Endodermal cell (in vitro differentiated cells): ENCODE measurements at regions not wholly inside any gene's neighbourhood (a gene's known extent, or its start where the extent isn't known, plus 50 kb on each side); places are given as distances from the start of the nearest gene placed in this dataset.

Experiments used
- DNase-seq: peaks from one replicate; pipeline ENCODE4 v3.0.0-alpha.2; 2017
- H3K27ac ChIP-seq: 2 replicates; pipeline ENCODE4 v1.5.1; 2013; ENCODE audit warnings: mild to moderate bottlenecking, low read depth, low read length, moderate library complexity
- H3K27me3 ChIP-seq: 2 replicates; pipeline ENCODE4 v1.6.1; 2013; ENCODE audit warnings: mild to moderate bottlenecking, low read length, moderate library complexity; ENCODE audit not compliant: insufficient read depth, control insufficient read depth, poor library complexity, severe bottlenecking
- H3K36me3 ChIP-seq: 2 replicates; pipeline ENCODE4 v1.7.0; 2013; ENCODE audit warnings: mild to moderate bottlenecking, low read length, moderate library complexity; ENCODE audit not compliant: control insufficient read depth, insufficient read depth
- H3K4me1 ChIP-seq: one replicate; pipeline ENCODE4 v1.7.0; 2013; ENCODE audit warnings: low read length; ENCODE audit not compliant: control insufficient read depth, insufficient read depth
- H3K4me3 ChIP-seq: 2 replicates; pipeline ENCODE4 v1.5.1; 2013; ENCODE audit warnings: mild to moderate bottlenecking, low read length, moderate library complexity
- H3K9ac ChIP-seq: 2 replicates; pipeline ENCODE4 v1.6.1; 2013; ENCODE audit warnings: mild to moderate bottlenecking, low read length, moderate library complexity; ENCODE audit not compliant: poor library complexity, severe bottlenecking; ENCODE audit errors: extremely low read depth
- H3K9me3 ChIP-seq: 2 replicates; pipeline ENCODE4 v1.6.1; 2013; ENCODE audit warnings: mild to moderate bottlenecking, low read length, moderate library complexity; ENCODE audit not compliant: control insufficient read depth
- H3K27ac Mint-ChIP-seq: 2 replicates; pipeline ENCODE4 v1.8.0; 2020; ENCODE audit warnings: mixed read lengths
- H3K27me3 Mint-ChIP-seq: 2 replicates; pipeline ENCODE4 v1.8.0; 2021; ENCODE audit warnings: mild to moderate bottlenecking, mixed read lengths; ENCODE audit not compliant: insufficient read depth
- H3K36me3 Mint-ChIP-seq: 2 replicates; pipeline ENCODE4 v1.8.0; 2020; ENCODE audit warnings: low read depth, mixed read lengths
- H3K4me1 Mint-ChIP-seq: 2 replicates; pipeline ENCODE4 v1.8.0; 2020; ENCODE audit warnings: mixed read lengths
- H3K4me3 Mint-ChIP-seq: 2 replicates; pipeline ENCODE4 v1.8.0; 2020; ENCODE audit warnings: mild to moderate bottlenecking, moderate library complexity, mixed read lengths
- H3K9me3 Mint-ChIP-seq: 2 replicates; pipeline ENCODE4 v1.8.0; 2020; ENCODE audit warnings: mild to moderate bottlenecking, mixed read lengths
- WGBS, 2 experiments: methylation state at CpG; one replicate each; pipeline versions ENCODE4 v1.1.5 to v1.1.7; 2013; ENCODE audit warnings: missing lambda C conversion rate in 2 of 2, mixed read lengths in 1 of 2; ENCODE audit not compliant: insufficient coverage in 1 of 2, insufficient read length in 1 of 2; 5-methylcytosine and 5-hydroxymethylcytosine counted together
- TF ChIP-seq, protein P1 (sequence below): fragments of 200-600 bp; sonication (generic); conservative IDR thresholded peaks from 2 replicates; pipeline ENCODE4 v1.5.0; 2021; ENCODE audit warnings: antibody characterized with exemption, mild to moderate bottlenecking

DNA sequence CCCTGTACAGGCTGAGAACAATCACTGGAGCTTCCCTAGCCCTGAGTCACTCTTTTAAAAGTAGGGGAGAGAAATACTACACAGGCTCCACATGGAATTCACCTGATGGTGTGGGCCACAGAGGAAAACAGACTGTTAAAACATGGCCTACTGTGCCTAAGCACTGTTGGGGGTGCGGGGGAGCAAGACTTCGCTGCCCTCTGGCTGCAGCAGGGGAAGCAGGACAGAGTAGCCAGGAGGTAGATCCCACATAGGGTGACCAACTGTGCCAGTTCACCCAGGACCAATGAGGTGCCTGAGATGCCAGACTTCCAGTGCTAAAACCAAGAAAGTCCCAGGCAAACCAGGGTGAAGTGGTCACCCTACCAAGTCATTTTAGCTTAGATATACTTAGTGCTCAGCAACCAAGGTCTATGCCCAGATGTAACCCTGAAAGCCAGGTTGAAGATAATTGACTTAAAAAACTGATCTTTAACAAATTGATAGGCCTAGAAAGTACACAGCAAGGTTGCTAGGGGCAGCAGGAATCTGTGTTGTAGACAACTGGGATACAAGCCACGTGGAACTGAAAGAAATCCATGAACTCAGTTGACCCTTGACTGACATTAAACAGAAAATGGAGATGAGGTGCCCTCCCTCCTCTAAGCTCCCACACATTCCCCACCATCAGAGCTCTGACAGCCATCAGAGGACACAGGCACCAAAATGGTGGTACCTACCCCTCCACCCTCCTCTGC lies 344.2 kb upstream of the PPP2R3A start:
- H3K27ac Mint-ChIP-seq, result no peak overlapping the region
- Histone ChIP-seq H3K27me3 (no peaks in the 10 kb centered on the region), H3K9me3 (no peaks in the 10 kb centered on the region), H3K4me1 (peaks cover 7% of the 10 kb centered on the region), H3K9ac (no peak overlapping the region), H3K36me3 (no peaks in the 10 kb centered on the region), H3K27ac (no peak overlapping the region), H3K4me3 (no peak overlapping the region)
- TF ChIP-seq, protein P1, sequence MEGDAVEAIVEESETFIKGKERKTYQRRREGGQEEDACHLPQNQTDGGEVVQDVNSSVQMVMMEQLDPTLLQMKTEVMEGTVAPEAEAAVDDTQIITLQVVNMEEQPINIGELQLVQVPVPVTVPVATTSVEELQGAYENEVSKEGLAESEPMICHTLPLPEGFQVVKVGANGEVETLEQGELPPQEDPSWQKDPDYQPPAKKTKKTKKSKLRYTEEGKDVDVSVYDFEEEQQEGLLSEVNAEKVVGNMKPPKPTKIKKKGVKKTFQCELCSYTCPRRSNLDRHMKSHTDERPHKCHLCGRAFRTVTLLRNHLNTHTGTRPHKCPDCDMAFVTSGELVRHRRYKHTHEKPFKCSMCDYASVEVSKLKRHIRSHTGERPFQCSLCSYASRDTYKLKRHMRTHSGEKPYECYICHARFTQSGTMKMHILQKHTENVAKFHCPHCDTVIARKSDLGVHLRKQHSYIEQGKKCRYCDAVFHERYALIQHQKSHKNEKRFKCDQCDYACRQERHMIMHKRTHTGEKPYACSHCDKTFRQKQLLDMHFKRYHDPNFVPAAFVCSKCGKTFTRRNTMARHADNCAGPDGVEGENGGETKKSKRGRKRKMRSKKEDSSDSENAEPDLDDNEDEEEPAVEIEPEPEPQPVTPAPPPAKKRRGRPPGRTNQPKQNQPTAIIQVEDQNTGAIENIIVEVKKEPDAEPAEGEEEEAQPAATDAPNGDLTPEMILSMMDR, result peak; percentile 59
- no peaks in the 10 kb centered on the region for H3K9me3 Mint-ChIP-seq
- H3K36me3 Mint-ChIP-seq, result no peaks in the 10 kb centered on the region
- no peak overlapping the region for H3K4me3 Mint-ChIP-seq
- H3K27me3 Mint-ChIP-seq, result no peaks in the 10 kb centered on the region
- 38 to 95% methylated on average over 1 to 3 of the region's 3 CpGs for WGBS, 2 experiments
- peak; percentile 49 for DNase-seq
- H3K4me1 Mint-ChIP-seq, result peaks cover 10% of the 10 kb centered on the region

DNA sequence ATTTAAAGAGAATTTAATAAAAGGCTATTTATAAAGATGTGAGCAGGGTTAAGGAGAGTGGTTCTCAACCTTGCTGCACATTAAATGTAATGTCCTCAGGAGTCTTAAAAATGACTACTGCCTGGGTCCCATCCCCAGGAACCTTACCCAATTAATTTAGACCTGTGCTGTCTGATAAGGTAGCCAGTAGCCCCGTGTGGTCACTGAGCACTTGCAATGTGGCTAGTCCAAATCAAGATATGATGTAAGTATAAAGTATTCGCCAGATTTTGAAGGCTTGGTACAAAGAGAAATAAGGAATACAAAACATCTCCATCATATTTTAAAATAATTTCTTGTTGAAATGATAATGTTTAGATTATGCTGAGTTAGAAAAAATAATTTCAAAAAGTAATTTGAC lies 343.3 kb upstream of the PPP2R3A start:
- Mint-ChIP-seq H3K4me1 (peaks cover 10% of the 10 kb centered on the region), H3K36me3 (no peaks in the 10 kb centered on the region), H3K27me3 (no peaks in the 10 kb centered on the region), H3K4me3 (no peak overlapping the region), H3K9me3 (no peaks in the 10 kb centered on the region), H3K27ac (no peak overlapping the region)
- no peaks in the 10 kb centered on the region for H3K36me3 ChIP-seq
- no peak for DNase-seq
- peaks cover 7% of the 10 kb centered on the region for H3K4me1 ChIP-seq
- H3K9me3 ChIP-seq, result no peaks in the 10 kb centered on the region
- no peaks in the 10 kb centered on the region for H3K27me3 ChIP-seq
- TF ChIP-seq, protein P1, result no peak
- no peak overlapping the region for H3K27ac ChIP-seq
- no peak overlapping the region for H3K9ac ChIP-seq
- no peak overlapping the region for H3K4me3 ChIP-seq
- 92% methylated on average over 2 of the region's 2 CpGs; no CpG with 5 or more reads in 1 of the 2 experiments for WGBS, 2 experiments

DNA sequence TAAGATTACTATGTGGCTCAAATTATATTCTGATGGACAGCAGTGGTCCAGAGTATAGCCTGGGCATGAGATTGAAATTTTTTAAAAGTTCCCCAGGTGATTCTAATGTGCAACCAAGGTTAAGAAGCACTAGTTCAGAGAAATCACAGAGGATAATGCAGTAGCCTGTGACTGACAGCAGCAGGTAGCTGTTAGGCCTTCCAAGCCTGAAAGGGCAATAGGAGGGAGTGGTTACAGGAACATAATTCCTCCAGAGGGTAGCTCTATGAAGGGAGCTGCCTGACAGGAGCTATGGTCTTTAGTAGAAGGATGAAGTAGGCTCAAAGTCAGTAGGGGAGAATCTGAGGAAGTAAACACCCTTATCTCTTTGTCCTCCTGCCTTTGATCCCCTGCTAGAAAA lies 342.9 kb upstream of the PPP2R3A start:
- Histone ChIP-seq H3K4me1 (peaks cover 7% of the 10 kb centered on the region), H3K36me3 (no peaks in the 10 kb centered on the region), H3K9me3 (no peaks in the 10 kb centered on the region), H3K9ac (no peak overlapping the region), H3K4me3 (no peak overlapping the region), H3K27me3 (no peaks in the 10 kb centered on the region), H3K27ac (no peak overlapping the region)
- no peaks in the 10 kb centered on the region for H3K9me3 Mint-ChIP-seq
- H3K27ac Mint-ChIP-seq, result no peak overlapping the region
- no peak overlapping the region for H3K4me3 Mint-ChIP-seq
- peaks cover 10% of the 10 kb centered on the region for H3K4me1 Mint-ChIP-seq
- TF ChIP-seq, protein P1, result no peak
- H3K36me3 Mint-ChIP-seq, result no peaks in the 10 kb centered on the region
- H3K27me3 Mint-ChIP-seq, result no peaks in the 10 kb centered on the region
- no peak for DNase-seq
